LNCaP clone FGC (cell line): ENCODE measurements at regions not wholly inside any gene's neighbourhood (a gene's known extent, or its start where the extent isn't known, plus 50 kb on each side); places are given as distances from the start of the nearest gene placed in this dataset.

Experiments
- DNase-seq: peaks from one replicate; pipeline ENCODE4 v3.0.0-alpha.2; 2011; ENCODE audit warnings: low read depth
- H3K4me3 ChIP-seq: 2 replicates; pipeline ENCODE4 v1.5.1; 2011; ENCODE audit warnings: mild to moderate bottlenecking, low read depth, low read length, control low read depth
- TF ChIP-seq, protein P1 (sequence below): IDR thresholded peaks from 2 replicates; pipeline ENCODE4 v1.5.1; 2012; ENCODE audit warnings: mild to moderate bottlenecking; ENCODE audit not compliant: control insufficient read depth, insufficient read depth; ENCODE audit errors: extremely low read depth

DNA sequence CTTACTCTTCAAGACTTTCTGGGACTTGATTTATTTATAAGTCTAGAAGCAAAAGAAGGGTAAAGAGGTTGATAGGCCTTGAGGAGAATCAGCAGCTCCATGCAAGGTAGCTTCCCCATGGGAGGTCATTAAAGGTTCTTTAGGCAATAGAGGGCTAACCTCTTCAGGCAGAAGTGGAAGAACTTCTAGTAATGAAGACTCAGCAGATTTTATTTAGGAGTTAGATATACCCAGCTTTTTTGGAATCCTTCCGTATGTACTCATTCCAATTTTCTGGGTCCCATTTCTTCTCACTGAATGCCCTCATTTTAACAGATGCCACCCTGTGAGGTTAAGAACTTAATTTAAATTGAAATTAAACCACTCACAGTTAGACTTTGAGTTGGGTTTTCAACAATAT is 565.6 kb downstream of the LRFN5 start:
- no peak overlapping the region for H3K4me3 ChIP-seq
- DNase-seq: no peak
- TF ChIP-seq, protein P1, sequence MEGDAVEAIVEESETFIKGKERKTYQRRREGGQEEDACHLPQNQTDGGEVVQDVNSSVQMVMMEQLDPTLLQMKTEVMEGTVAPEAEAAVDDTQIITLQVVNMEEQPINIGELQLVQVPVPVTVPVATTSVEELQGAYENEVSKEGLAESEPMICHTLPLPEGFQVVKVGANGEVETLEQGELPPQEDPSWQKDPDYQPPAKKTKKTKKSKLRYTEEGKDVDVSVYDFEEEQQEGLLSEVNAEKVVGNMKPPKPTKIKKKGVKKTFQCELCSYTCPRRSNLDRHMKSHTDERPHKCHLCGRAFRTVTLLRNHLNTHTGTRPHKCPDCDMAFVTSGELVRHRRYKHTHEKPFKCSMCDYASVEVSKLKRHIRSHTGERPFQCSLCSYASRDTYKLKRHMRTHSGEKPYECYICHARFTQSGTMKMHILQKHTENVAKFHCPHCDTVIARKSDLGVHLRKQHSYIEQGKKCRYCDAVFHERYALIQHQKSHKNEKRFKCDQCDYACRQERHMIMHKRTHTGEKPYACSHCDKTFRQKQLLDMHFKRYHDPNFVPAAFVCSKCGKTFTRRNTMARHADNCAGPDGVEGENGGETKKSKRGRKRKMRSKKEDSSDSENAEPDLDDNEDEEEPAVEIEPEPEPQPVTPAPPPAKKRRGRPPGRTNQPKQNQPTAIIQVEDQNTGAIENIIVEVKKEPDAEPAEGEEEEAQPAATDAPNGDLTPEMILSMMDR: no peak

DNA sequence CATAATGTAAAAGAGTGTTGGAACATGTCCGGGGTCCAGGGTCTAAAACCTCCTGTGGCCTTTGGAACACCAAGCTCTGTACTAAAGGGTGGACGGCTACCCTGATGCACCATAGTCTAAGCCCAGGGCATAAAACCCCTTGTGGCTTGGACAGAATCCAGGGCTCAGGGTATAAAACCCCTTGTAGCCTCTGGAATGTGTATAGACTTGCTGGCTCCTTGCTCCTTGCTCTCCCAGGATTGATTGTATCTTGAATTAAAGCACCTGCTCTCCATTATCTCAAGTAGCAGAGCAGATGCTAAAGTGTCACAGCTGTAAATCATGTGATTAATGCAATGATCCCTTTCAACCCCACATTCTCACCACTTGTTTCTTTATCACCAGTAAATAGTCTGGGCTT is 556.5 kb downstream of the LRFN5 start:
- no peak for DNase-seq
- TF ChIP-seq, protein P1: no peak
- no peak overlapping the region for H3K4me3 ChIP-seq

DNA sequence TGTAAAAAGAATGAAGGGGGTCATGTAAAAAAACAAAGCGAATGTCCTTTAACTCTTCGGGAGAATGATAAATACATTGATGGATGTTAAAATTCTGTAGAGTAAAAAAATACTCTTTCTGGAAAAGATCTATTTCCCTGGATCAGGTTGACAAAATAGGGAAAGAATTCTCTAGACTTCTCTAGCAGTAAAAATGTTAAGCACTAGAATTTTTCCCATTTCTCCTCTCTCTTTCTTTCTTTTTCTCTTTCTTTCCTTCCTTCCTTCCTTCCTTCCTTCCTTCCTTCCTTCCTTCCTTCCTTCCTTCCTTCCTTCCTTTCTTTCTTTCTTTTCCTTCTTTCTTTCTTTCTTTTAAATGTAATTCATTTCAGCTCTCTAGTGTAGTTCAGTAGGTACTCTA is 552.5 kb downstream of the LRFN5 start:
- DNase-seq: no peak
- TF ChIP-seq, protein P1: no peak
- H3K4me3 ChIP-seq: no peak overlapping the region

DNA sequence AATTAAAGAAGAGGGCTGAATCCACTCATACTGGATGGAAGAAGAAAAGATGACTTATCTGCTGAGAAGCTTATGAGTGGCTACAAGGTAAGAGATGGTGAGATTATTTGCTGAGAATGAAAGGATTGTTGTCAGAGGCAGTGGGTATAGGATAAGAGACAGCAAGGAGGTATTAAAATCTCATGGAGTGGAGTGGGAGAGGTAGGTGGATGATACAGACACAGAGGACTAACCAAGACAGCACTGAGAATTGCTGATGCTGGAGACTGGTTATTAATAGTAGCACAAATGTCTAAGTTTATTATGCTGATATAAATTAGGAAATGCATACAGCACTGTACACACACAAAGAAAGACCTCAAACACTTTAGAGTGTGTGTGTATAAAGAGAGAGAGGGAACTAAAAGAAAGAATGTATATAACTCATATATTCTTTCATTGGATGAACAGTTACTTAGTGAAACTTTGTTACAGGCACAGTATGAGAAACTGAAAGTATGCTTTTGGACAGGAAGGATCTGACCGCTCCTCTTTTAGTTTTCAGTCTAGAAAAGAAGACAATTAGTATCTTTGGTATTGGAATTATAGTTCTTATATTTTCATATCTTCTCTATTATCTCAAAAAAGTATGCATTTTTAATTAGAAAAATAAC is 543.1 kb downstream of the LRFN5 start:
- TF ChIP-seq, protein P1: no peak

DNA sequence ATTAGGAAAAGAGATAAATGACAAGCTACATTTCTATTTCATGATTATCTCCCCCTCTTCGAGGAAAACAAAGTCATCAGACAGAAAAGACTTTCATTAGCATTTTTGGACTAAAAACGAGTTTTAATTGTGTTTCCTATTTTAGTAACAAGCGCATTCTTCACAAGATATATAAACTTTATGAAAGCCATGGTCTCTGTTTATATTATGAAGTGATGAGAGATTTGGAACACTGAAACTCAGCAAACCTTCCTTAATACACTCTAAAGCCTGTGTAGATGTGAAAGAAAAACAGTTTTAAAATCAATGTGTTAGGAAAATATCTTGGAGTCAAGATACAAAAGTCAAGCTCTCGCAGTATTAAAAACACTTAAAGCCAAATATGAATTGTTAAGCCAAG is 539.1 kb downstream of the LRFN5 start:
- DNase-seq: no peak
- H3K4me3 ChIP-seq: no peak overlapping the region
- TF ChIP-seq, protein P1: no peak

More for the DNA sequence above, 543.1 kb downstream of the LRFN5 start:
- DNase-seq: no peak
- H3K4me3 ChIP-seq: no peak overlapping the region

DNA sequence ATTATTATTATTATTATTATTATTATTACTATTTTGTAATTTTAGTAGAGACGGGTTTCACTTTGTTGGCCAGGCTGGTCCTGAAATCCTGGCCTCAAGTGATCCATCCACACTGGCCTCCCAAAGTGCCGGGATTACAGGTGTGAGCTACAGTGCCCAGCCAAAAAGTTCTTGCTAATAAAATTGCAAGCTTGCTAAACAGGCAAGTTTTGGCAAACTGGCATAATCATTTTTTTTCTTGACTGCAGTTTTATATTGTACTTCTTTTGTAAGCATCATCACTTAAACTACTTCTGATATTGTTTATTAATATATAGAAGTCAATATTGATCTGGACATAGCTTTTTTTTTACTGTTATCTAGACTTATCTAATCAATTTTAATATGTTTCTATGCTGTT is 536.4 kb downstream of the LRFN5 start:
- DNase-seq: no peak
- TF ChIP-seq, protein P1: no peak

DNA sequence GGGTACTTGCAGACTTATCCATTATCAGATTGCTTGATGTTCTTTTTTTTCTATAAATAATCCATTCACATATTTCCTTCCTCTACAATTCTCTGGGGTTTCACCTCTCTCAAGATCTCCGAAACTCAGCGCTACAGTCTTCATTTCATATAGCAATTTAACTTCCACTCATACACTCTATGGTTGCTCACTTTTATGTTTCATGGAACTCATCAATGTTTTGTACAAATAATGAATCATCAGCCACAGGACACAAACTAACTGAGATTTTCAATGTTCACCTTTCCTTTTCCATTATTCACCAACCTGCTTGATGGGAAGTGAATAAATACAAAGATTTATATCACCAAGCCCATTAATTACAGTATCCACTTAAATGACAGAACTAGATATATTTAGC is 534.7 kb downstream of the LRFN5 start:
- TF ChIP-seq, protein P1: no peak
- DNase-seq: no peak
- H3K4me3 ChIP-seq: no peak overlapping the region

More for the DNA sequence above, 536.4 kb downstream of the LRFN5 start:
- no peak overlapping the region for H3K4me3 ChIP-seq
